ENCODE measurements at regions not wholly inside any gene's neighbourhood (a gene's known extent, or its start where the extent isn't known, plus 50 kb on each side); places are given as distances from the start of the nearest gene placed in this dataset.

- DNase-seq: no peak
Observed at GRCh38 chrX:6778544-6779503, 243.9 kb upstream of the VCX3A start.

DNA sequence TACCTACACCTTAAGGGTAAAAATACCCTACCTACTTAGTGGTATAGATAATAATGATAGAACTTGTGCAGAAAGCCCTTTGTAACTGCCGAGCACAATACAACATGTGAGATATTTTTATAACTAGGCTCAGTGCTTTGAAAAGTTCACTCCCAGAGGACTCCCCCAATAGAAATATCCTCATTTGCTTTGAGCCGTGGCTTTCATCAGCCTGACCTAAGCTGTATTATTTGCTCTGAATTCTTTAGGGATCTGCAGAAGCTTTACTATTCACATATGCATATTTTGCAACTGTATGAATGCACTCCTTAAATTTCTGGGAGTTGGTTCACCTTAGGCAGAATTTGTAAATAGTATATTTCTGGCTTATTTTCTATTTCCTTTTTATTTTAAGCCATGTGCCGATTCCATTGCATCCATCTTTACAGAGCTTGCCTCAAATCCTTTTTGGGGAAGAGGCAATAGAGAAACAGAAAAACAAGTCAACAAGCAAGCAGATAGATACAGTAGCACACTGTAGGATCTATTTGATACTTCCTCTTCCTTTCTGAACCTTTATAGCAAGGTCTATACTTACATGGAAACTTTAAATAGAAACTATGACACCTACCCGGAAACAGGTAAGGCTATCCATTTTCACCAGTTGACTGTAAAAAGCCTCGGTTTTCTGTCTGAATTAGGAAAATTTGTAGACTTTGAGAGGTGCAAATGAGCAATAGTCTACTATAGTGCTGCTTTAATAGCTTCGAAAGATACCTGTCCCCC is 242.5 kb upstream of the VCX3A start:
- no peak for DNase-seq

- no peak for DNase-seq
Observed at GRCh38 chrX:6770936-6771335, 236.0 kb upstream of the VCX3A start.

- DNase-seq: no peak
Observed at GRCh38 chrX:6768881-6769280, 234.0 kb upstream of the VCX3A start.

GRCh38 chrX:6761251-6761650 is 226.3 kb upstream of the VCX3A start:
- DNase-seq: no peak

GRCh38 chrX:6759655-6760375 is 224.9 kb upstream of the VCX3A start:
- DNase-seq: no peak

- no peak for DNase-seq
Observed at GRCh38 chrX:6758234-6758633, 223.3 kb upstream of the VCX3A start.

DNA sequence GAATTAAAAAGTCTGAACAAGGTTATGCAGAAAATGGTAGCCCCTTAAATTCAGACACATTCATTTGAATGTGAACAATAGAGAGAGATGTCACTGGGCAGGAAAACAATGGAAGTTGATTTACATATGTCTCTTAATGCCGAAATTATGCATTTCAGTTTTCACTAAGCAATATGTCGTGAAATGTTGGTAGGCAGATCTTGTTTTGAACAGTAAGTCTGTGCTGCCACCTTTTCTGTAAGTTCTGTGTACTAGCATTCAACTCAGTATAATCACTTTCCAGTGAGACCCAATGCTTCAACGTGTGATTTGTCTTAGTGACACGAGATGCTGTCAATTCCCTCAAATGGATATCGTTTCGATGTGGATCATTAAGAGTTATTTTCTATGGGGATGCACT is 222.7 kb upstream of the VCX3A start:
- no peak for DNase-seq

DNA sequence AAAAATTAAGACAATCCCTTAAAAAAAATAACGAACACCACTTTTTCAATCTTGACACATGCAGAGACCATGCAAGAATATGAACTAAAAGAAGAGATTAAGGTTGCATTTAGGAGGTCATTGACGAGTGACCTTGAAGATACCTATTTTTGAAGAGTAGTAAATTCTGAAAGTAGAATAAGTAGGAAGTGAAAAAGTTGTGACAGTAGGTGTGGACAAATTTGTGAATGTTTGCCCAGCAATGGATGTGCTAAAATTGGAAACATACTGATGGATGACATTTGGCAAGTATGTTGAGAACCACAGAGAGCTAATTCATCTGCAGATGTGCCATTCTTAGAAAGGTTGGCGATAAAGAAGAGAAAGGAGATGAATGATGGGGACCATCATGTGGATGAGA is 213.7 kb upstream of the VCX3A start:
- no peak for DNase-seq

DNA sequence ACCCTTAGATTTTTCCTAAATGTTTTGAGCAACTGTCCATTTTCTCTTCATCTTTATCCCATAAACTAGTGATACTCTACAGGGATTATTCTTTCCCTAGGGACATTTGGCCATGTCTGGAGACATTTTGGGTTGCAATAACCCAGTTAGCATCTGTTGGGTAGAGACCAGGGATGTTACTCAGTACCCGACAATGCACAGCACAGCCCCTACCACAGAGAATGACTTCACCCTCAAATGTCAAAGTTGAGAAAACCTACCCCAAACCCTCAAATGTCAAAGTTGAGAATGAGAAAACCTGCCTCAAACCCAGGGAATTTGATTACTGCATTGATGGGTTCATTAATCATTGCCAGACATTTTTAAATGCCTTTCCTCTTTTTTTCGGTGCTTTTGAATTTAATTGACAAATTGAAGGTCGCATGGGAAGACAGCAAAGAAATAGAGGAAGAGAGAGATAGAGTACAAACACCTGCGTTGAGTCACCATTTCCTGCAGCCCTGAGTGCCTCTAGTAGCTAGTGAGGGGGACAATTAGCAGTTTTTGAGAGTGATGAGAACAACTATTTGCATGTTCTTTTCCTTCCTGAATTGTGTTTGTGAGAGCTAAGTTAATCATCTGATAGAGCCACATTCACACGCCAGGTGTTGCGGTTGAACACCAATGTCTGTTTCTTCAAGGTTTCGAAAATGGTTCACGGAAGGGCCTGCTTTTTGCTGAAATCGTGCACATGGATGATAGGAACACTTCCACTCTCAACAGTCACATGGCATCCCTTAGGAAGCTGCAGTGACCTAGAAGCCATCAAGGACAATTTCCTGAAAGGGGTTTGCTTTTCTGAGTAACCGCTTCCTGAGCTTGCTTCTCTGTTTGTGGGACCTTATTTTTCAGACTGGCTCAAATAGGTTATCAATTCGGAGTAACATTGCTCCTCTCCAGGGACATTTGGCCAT is 203.9 kb upstream of the VCX3A start:
- DNase-seq: no peak

- no peak for DNase-seq
Observed at GRCh38 chrX:6734844-6735634, 200.1 kb upstream of the VCX3A start.

DNA sequence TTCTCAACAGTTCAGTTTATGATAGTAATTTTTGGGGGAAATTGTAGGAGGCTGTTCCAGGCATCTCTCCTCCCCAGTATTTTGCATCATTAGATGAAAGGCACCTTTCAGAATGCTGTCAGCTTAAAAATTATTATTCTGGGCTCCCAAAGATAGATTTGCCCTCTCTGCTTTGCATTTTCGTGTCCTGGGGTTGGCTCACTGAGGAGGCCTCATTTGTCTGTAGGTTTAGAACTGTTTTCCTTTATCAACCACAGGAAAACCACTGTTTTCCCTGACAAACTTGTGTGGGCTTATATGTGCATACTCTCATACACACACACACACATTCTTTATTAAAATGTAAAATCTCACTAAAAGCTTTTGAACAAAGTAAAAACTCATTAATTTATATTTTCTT is 197.2 kb upstream of the VCX3A start:
- no peak for DNase-seq

- no peak for DNase-seq
Observed at GRCh38 chrX:6729626-6730025, 194.7 kb upstream of the VCX3A start.

DNA sequence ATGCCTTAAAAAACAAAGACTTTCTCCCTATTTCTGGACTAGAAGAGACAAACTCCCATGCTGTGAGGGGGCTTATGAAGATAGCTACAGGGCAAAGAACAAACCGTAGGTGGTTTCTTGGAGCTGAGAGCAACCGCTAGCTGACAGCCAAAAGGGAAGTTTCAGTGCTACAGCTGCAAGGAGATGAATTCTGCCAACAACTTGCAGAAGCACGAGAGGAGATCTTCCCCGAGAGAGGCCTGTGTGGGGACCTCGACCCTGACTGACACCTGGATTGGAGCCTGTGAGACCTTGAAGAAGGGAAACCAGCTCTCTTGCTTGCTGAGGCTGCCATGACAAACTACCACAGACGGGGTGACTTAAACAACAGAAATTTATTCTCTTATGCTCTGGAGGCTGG is 183.8 kb upstream of the VCX3A start:
- DNase-seq: no peak

DNA sequence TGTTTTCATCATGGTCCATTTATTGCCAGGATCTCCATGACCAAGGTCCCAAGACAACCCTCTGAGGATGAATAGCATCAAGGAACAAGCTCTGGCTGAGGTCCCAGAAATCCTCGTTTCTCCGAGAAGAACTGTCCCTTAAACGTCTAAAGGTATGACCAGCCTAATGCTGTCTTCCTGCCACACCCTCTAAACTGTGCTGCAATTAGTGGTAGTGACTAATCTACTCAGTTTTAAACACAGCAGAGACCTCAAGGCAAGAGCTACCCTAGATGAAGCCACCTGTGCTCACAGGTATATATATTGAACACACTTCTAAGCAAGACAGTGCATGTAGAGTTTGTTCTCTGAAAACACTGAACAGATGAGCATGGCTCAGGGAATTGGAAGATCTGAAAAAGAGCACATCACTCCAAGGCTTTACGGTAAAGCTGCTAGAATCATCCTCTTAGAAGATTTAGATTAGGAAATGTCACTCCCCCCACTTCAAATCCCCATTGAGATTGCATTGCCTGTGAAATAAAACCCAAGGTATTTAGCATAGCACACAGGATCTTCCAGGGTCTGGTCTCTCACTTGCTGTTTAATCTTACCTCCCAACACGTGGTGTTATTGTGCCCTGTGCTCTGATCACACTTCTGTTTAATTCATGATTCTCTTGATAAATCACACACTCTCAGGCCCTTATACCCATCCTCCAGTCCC is 173.9 kb upstream of the VCX3A start:
- no peak for DNase-seq

DNA sequence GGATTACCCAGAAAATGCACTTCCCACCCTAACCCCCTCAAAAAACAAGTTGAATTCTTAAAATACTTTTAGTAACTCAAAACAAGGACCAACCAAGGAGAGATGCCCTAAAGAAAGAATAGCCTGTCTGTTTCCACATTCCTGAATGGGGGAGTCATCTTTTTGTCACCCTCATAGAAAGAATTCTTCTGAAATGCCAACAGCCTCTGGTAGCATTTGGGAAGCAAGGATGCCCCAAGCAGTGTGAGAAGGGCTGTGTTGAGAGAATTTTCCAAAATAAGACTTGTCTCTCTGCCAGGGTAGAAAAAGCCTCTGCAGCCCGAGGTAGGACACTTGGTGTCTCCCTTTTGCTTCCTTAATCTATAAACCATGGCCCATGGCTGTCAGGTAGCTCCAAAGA is 173.1 kb upstream of the VCX3A start:
- no peak for DNase-seq

DNA sequence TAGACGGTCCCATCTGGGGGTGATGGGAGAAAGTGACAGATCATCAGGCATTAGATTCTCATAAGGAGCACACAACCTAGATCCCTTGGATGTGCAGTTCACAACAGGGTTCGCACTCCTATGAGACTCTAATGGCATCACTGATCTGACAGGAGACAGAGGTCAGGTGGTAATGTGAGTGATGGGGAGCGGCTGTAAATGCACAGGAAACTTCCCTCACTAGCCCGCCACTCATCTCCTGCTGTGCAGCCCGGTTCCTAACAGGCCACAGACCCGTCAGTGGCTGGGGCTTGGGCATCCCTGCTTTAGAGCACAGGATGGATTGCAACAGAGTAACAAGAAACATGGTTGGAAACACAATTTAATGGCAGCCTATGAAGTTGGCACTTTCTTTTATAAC is 172.6 kb upstream of the VCX3A start:
- no peak for DNase-seq

DNA sequence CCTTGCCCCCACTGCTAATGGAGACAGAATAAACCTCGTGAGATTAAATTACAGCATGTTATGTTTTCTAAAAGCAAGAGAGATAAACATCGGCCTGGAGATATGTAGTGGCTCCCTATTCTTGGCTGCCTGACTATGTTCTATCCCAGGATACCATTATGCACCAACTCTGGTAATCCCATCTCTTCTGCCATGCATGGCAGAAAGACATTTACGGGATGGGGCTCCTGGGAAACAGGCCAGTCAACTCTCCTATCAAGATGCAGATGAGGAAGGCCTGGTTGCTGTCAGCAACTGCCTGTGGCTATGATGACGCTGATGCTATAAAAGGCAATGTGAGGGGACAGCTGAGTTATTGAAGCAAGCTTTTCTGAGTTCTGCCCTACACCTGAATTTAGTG is 166.2 kb upstream of the VCX3A start:
- no peak for DNase-seq

DNA sequence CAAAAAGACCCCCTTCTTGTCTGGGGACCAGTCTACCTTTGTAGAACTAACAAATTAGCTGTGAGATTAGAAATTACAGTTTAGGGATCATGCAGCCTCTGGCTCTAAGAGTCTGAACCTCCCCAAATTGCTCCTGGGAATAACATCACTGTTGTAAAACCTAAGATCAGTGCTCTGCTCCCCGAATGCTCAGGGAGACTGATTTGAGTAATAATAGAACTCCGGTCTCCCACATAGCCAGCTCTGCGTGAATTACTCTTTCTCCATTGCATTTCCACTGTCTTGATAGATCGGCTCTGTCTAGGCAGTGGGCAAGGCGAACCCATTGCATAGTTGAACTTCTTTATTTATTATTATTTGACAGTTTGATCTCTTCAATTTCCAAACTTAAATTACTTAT is 160.8 kb upstream of the VCX3A start:
- DNase-seq: no peak

DNA sequence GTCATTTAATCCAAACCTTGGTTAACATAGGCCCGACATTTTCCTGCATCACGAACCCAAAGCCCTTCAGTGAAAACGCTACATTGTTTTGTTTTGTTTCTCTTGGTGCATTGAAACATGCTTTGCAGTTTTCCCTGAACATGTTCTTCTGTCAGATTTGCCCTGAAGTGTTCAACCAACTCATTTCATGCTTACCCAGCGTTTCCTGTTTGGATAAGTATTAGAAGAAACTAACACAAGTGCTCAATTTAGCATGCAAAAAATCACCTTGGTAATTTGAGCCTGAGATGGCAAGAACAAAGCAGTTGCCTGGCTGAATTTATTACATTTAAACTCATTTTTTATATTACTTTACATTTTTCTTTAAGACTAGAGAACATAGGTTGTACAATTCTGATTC is 160.1 kb upstream of the VCX3A start:
- DNase-seq: no peak

GRCh38 chrX:6694221-6694620 is 159.3 kb upstream of the VCX3A start:
- DNase-seq: no peak
